Muscle layer of duodenum (tissue), 2 donors: ENCODE measurements at regions not wholly inside any gene's neighbourhood (a gene's known extent, or its start where the extent isn't known, plus 50 kb on each side); places are given as distances from the start of the nearest gene placed in this dataset.
A peak's percentile ranks its signal among the peaks of the same experiment; 100 is the strongest.

Experiments
- H3K27ac ChIP-seq: one replicate; pipeline ENCODE4 v1.7.0; 2013; ENCODE audit warnings: mild to moderate bottlenecking, low read length
- H3K27me3 ChIP-seq: one replicate; pipeline ENCODE4 v1.7.0; 2013; ENCODE audit warnings: low read depth, mild to moderate bottlenecking, control low read depth, low read length
- H3K36me3 ChIP-seq, 2 donors: one replicate each; pipeline ENCODE4 v1.7.0; 2013; ENCODE audit warnings: low read length in 2 of 2, control low read depth in 1 of 2, mild to moderate bottlenecking in 1 of 2; ENCODE audit not compliant: insufficient read depth in 2 of 2, control insufficient read depth in 1 of 2
- H3K4me1 ChIP-seq, 2 donors: one replicate each; pipeline ENCODE4 v1.7.0; 2013; ENCODE audit warnings: low read length in 2 of 2, mild to moderate bottlenecking in 2 of 2, control low read depth in 1 of 2, moderate library complexity in 1 of 2; ENCODE audit not compliant: insufficient read depth in 2 of 2, control insufficient read depth in 1 of 2
- H3K4me3 ChIP-seq, 2 donors: one replicate each; pipeline ENCODE4 v1.7.0; 2013; ENCODE audit warnings: low read length in 2 of 2, low read depth in 1 of 2, mild to moderate bottlenecking in 1 of 2
- H3K9me3 ChIP-seq, 2 donors: one replicate each; pipeline ENCODE4 v1.7.0; 2013; ENCODE audit warnings: low read length in 2 of 2, control low read depth in 1 of 2, mild to moderate bottlenecking in 1 of 2; ENCODE audit not compliant: control insufficient read depth in 1 of 2
- donor health status: healthy.

DNA sequence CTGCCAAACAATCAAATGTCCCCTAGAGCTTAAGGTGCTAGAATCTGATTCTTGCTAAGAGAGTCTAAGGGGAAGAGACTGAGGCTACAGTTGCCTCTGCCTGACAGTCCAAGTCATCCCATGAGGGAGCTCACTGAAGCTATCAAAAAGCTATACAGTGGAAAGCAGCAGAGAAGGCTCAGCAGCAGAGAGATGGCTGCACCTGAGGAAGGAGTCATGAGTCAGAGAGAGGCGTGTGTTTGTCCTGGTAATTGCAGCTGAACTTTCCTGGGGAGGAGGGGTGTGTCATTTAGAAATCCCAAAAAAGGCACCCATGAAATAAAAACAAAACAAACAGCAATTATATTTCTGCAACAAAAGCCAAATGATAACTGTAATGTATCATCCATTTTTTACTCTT is 305.2 kb upstream of the UBE2E3 start:
- no peaks in the 10 kb centered on the region for H3K27me3 ChIP-seq
- no peak overlapping the region for H3K27ac ChIP-seq
- H3K4me3 ChIP-seq: no peak overlapping the region
- no peaks in the 10 kb centered on the region for H3K9me3 ChIP-seq
- no peaks in the 10 kb centered on the region for H3K36me3 ChIP-seq
- H3K4me1 ChIP-seq: no peaks in the 10 kb centered on the region

DNA sequence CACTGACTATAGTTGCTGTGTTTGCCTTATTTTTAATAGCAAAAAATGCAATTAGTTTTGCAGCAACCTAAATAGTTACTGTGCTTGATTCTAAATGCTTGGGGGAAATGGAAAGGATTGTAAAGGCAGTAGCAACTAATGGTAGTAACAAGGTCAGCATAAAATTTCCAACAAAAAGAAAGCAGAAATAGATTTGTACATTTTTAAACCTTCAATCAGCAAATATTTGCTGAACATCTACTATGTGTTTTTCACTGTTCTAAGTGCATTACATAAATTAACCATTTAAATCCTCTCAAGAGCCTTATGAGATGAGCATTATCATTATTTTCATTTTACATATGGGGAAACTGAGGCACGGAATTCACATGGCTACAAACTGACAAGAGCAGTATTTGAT is 308.0 kb upstream of the UBE2E3 start:
- H3K27me3 ChIP-seq: no peaks in the 10 kb centered on the region
- H3K4me3 ChIP-seq: no peak overlapping the region
- no peak overlapping the region for H3K27ac ChIP-seq
- H3K36me3 ChIP-seq: no peaks in the 10 kb centered on the region
- no peaks in the 10 kb centered on the region for H3K9me3 ChIP-seq
- H3K4me1 ChIP-seq: no peaks in the 10 kb centered on the region

DNA sequence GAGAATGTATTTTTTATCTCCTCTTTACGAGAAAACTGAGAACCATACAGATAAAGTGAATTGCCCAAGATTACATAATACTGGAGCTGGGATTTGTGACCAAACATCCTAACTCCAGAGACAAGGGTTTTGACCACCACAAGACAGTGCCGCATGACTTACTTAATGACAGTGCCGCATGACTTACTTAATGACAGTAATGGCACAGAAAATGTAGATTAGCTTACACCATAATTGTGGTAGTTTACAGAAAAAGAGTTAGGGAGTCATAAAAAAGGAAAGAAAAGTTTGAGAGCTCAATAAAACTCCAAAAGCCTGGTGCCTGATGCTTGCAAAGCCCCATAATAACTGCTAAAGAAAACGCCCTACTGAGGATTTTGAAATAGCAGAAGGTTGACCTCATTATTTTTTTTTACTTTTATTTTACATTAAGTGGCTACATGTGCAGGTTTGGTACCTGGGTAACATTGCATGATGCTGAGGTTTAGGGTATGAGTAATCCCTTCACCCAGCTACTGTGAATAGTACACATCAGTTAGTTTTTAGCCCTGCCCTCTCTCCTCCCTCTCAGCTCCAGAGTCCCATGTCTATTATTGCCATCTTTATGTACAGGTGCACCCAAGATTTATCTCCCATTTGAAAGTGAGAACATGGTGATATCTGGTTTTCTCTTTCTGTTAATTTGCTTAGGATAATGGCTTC is 310.0 kb upstream of the UBE2E3 start:
- Histone ChIP-seq H3K4me3 (no peak overlapping the region), H3K27me3 (no peaks in the 10 kb centered on the region), H3K27ac (no peak overlapping the region), H3K4me1 (no peaks in the 10 kb centered on the region), H3K9me3 (no peaks in the 10 kb centered on the region), H3K36me3 (no peaks in the 10 kb centered on the region)

DNA sequence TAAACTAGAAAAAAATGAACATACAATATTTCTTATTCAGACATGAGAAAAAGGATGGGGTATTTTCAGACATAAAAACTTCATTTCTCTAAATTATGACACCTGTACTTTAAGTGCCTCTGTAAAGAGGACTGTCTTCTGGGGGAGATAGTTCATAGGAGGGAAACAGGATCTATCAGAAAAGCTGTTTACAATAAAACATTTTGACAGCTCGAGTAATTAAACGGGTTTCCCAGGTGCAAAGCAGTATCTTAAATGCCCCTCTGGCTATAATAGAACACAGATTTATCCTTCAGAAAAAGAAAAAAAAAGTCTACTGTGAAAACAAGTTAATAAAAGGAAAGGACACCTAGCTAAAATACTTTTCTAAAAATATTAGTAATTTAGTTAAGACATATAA is 311.4 kb upstream of the UBE2E3 start:
- no peaks in the 10 kb centered on the region for H3K27me3 ChIP-seq
- H3K9me3 ChIP-seq: no peaks in the 10 kb centered on the region
- no peaks in the 10 kb centered on the region for H3K36me3 ChIP-seq
- no peak overlapping the region for H3K27ac ChIP-seq
- no peak overlapping the region for H3K4me3 ChIP-seq
- H3K4me1 ChIP-seq: no peaks in the 10 kb centered on the region

DNA sequence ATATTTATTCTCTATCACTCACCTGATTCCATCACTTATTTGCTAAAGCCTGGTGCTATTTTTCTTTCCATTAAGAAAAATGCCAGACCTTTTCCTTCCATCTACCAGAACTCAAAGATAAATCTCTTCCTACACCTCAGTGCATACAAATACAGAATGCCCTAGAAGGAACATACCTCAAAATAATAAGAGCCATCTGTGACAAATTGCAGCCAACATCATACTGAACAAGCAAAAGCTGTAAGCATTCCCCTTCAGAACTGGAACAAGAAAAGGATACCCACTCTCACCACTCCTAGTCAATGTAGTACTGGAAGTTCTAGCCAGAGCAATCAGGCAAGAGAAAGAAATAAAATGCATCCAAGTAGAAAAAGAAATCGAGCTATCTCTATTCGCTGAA is 315.9 kb upstream of the UBE2E3 start:
- H3K4me1 ChIP-seq: no peaks in the 10 kb centered on the region
- H3K36me3 ChIP-seq: no peaks in the 10 kb centered on the region
- H3K27ac ChIP-seq: no peak overlapping the region
- H3K4me3 ChIP-seq: no peak overlapping the region
- H3K27me3 ChIP-seq: no peaks in the 10 kb centered on the region
- H3K9me3 ChIP-seq: no peaks in the 10 kb centered on the region

DNA sequence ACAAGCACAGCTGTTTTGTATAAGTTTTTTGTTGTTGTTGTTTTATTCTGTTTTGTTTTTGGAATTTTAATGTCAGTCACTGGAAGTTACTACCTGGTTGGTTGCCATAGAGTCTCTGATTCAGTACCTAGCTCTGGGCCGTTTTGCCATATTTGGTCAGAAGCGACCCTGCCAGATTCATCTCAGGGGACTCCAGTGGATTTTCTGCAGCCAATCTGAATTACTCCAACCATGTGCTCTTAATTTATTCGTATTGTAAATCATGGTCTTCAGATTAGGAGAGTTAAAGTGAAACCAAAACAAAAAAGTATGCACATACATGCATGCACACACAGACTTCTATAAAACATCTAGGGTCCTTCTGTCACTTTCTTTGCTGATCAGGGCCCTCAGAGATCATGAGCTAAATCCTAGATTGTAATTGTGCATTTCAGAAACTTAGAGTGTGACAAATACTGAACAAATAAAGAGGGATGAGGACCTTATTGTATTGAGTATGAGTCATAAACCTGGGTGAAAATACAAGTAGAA is 317.4 kb upstream of the UBE2E3 start:
- H3K9me3 ChIP-seq: no peaks in the 10 kb centered on the region
- no peaks in the 10 kb centered on the region for H3K27me3 ChIP-seq
- H3K27ac ChIP-seq: no peak overlapping the region
- H3K36me3 ChIP-seq: no peaks in the 10 kb centered on the region
- no peaks in the 10 kb centered on the region for H3K4me1 ChIP-seq
- H3K4me3 ChIP-seq: peak overlapping the region in 1 of 2 donors; percentile 6

DNA sequence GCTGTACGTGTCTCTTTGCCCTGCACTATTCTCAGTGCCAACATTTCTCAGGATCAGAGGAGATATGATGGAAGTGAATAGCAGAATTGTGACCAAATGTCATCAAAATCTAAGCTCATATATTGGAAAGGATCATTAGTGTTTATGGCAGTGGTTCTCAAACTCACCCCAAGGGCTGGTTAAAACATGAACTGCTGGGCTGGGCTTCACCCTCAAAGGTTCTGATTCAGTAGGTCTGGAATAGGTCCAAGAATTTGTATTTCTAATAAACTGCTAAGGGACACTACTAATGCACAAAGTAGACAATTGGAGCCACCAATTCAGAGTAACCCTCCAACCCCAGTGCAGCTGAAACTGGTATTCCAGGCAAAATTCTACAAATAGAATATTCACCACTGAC is 317.9 kb upstream of the UBE2E3 start:
- Histone ChIP-seq H3K4me3 (no peak overlapping the region), H3K4me1 (no peaks in the 10 kb centered on the region), H3K36me3 (no peaks in the 10 kb centered on the region), H3K9me3 (no peaks in the 10 kb centered on the region), H3K27me3 (no peaks in the 10 kb centered on the region), H3K27ac (no peak overlapping the region)

DNA sequence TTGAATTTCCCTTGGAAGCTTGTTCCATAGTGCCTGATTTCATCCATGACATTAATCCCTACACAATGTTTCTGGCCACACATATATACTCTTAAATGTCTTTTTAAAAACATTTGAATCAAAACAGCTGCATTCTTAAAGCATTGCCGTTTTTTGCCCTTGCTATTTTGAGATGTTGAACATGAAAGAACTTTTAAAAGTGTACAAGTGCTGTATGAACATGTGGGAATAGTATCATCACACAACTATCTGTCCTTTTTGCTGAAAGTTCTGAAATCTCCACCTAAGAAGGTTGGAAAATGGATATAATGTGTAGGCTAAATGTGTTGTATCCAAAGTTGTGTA is 318.7 kb upstream of the UBE2E3 start:
- H3K27me3 ChIP-seq: no peaks in the 10 kb centered on the region
- H3K4me3 ChIP-seq: no peak overlapping the region
- no peak overlapping the region for H3K27ac ChIP-seq
- no peaks in the 10 kb centered on the region for H3K4me1 ChIP-seq
- H3K36me3 ChIP-seq: no peaks in the 10 kb centered on the region
- no peaks in the 10 kb centered on the region for H3K9me3 ChIP-seq

DNA sequence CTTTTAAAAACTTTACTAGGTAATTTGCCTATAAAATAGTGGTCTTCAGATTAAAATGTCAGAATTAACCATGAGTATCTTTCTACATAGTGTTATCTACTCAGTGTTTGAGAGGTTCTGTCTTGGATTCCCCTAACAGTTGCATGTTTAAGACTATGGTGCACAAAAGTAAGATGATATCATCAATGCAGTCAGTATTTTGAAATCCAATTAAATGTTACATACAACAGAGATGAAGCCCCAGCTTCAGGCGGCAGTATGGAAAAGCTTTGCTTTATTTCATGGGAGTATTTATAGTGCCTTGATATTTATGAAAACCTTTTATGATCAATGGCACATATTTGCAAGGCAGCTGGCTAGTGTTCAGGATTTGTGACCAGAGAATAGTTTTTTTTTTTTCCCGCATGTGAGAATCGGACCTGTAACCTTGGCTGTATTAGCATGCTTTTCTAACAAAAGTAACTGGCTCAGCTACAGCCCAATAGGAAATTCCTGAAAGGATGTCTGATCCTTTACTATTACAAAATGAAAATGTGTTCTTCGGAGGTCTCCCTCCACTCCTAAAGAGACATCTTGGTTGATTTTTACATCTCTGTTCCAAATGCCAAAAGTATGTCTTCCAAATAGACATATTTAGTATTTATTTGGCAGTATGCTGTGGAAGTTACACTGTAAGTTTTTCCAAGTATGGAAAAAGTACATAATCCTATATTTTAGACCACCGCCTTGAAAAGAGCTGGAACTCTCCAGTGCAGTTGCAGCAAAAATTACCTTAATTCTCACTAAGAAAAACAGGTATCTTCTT is 319.3 kb upstream of the UBE2E3 start:
- no peaks in the 10 kb centered on the region for H3K4me1 ChIP-seq
- H3K36me3 ChIP-seq: no peaks in the 10 kb centered on the region
- H3K4me3 ChIP-seq: no peak overlapping the region
- H3K9me3 ChIP-seq: no peaks in the 10 kb centered on the region
- no peak overlapping the region for H3K27ac ChIP-seq
- no peaks in the 10 kb centered on the region for H3K27me3 ChIP-seq

DNA sequence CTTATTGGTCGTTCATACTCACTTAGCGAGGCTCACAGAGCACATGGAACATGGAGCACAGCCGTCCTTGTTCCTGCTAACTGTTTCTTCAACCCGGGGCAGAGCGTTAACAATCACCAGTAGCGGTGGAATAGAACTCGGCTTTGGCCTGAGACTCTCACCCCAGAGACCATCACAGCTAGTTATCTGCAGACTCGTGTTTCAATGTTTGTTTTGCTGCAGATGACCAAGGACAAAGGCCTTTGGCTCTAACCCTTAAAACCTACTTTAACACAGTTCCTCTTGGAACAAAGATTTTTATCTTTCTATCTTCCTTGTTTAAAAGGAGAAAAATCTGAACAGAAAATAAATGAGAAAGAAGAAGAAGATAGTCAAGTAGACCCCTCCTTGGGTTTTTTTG is 320.2 kb upstream of the UBE2E3 start:
- H3K4me1 ChIP-seq: no peaks in the 10 kb centered on the region
- no peak overlapping the region for H3K4me3 ChIP-seq
- no peak overlapping the region for H3K27ac ChIP-seq
- H3K36me3 ChIP-seq: no peaks in the 10 kb centered on the region
- no peaks in the 10 kb centered on the region for H3K27me3 ChIP-seq
- H3K9me3 ChIP-seq: no peaks in the 10 kb centered on the region

DNA sequence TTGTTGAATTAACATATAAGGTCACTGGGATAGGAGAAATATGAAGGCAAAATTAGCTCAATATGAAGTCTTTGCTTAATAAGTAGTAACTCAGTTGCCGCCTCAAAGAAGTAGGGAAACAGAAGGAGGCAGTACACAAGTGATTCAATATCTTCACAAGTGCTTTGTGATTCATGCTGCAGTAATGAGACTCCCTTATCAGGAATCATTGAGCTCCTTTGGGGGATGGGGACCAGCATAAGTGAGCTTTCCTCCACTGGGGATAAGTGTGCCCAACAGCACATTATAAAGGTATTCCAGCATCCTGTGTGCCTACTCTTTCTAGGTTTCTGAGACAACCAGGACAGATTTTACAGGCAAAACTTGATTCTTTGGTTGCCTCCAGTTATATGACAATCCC is 323.4 kb upstream of the UBE2E3 start:
- H3K27me3 ChIP-seq: no peaks in the 10 kb centered on the region
- no peak overlapping the region for H3K4me3 ChIP-seq
- no peaks in the 10 kb centered on the region for H3K36me3 ChIP-seq
- no peaks in the 10 kb centered on the region for H3K4me1 ChIP-seq
- no peaks in the 10 kb centered on the region for H3K9me3 ChIP-seq
- no peak overlapping the region for H3K27ac ChIP-seq
